ENCODE measurements at regions not wholly inside any gene's neighbourhood (a gene's known extent, or its start where the extent isn't known, plus 50 kb on each side); places are given as distances from the start of the nearest gene placed in this dataset.

- H3K4me1 ChIP-seq: peaks cover 7% of the 10 kb centered on the region
- no peaks in the 10 kb centered on the region for H3K27me3 ChIP-seq
- TF ChIP-seq, protein P1, sequence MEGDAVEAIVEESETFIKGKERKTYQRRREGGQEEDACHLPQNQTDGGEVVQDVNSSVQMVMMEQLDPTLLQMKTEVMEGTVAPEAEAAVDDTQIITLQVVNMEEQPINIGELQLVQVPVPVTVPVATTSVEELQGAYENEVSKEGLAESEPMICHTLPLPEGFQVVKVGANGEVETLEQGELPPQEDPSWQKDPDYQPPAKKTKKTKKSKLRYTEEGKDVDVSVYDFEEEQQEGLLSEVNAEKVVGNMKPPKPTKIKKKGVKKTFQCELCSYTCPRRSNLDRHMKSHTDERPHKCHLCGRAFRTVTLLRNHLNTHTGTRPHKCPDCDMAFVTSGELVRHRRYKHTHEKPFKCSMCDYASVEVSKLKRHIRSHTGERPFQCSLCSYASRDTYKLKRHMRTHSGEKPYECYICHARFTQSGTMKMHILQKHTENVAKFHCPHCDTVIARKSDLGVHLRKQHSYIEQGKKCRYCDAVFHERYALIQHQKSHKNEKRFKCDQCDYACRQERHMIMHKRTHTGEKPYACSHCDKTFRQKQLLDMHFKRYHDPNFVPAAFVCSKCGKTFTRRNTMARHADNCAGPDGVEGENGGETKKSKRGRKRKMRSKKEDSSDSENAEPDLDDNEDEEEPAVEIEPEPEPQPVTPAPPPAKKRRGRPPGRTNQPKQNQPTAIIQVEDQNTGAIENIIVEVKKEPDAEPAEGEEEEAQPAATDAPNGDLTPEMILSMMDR (IDR thresholded peaks at IDR 0.05): no peak
- DNase-seq: no peak
- no peak overlapping the region for H3K4me3 ChIP-seq
- H3K9me3 ChIP-seq: no peaks in the 10 kb centered on the region
- no peak overlapping the region for H3K27ac ChIP-seq
- no peak for ATAC-seq
- intact Hi-C loops (cut with DNase I): no loop called here
- H3K36me3 ChIP-seq: no peaks in the 10 kb centered on the region
Measured at GRCh38 chr10:62503872-62504271, 129.7 kb downstream of the ZNF365 start.

DNA sequence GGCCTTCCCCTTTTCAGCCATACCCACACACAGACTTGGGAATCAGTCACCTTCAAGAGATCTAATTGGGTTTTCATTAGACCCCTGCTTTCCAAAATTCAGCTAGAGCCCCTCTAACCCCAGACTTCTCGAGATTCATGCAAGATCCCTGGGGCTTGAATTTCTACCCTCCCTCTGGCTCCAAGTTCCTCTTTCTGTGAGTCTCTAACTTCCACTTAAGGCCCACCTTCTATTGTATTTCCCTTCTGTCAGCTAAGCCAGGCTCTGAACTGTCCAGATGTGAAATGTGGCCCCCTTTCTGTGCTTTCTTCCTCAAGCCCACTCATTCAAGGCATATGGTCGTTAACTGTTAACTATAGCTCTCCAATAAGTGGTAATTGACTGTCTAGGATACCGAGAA, 132.2 kb downstream of the ZNF365 start:
- no peaks in the 10 kb centered on the region for H3K27me3 ChIP-seq
- H3K4me3 ChIP-seq: no peak overlapping the region
- no peak overlapping the region for H3K27ac ChIP-seq
- no peaks in the 10 kb centered on the region for H3K36me3 ChIP-seq
- ATAC-seq (peak; percentile 54), DNase-seq (no peak)
- H3K9me3 ChIP-seq: no peaks in the 10 kb centered on the region
- peaks cover 7% of the 10 kb centered on the region for H3K4me1 ChIP-seq
- intact Hi-C loops (cut with DNase I): no loop called here
- TF ChIP-seq, protein P1 (IDR thresholded peaks at IDR 0.05): no peak

GRCh38 chr10:62511238-62511637, 137.1 kb downstream of the ZNF365 start:
- intact Hi-C loops (cut with DNase I): no loop called here
- no peaks in the 10 kb centered on the region for H3K27me3 ChIP-seq
- TF ChIP-seq, protein P1 (IDR thresholded peaks at IDR 0.05): no peak
- no peaks in the 10 kb centered on the region for H3K4me1 ChIP-seq
- no peaks in the 10 kb centered on the region for H3K36me3 ChIP-seq
- no peak overlapping the region for H3K27ac ChIP-seq
- no peak overlapping the region for H3K4me3 ChIP-seq
- no peaks in the 10 kb centered on the region for H3K9me3 ChIP-seq
- no peak for ATAC-seq
- DNase-seq: no peak

DNA sequence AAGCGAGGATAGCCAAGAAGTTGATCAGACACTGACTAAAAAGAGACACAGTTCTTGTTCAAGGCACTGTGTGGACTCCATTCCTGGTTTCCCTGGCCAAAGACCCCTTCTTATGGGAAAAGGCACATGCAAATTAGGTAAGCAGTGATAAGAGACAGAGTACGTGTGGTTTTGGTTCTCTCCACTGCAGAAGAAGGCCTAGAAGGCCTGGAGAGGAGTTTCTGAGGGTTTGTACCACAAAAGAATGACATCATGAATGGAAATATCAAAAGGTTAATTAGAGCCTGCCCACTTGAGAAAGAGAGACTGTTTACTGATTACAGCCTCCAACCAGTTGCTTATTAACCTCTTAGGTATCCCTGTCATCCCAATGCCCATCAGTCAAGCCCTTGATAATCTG, 137.5 kb downstream of the ZNF365 start:
- intact Hi-C loops (cut with DNase I): no loop called here
- H3K4me1 ChIP-seq: no peaks in the 10 kb centered on the region
- no peak for ATAC-seq
- H3K9me3 ChIP-seq: no peaks in the 10 kb centered on the region
- no peak overlapping the region for H3K27ac ChIP-seq
- no peaks in the 10 kb centered on the region for H3K27me3 ChIP-seq
- no peaks in the 10 kb centered on the region for H3K36me3 ChIP-seq
- no peak for DNase-seq
- H3K4me3 ChIP-seq: no peak overlapping the region
- TF ChIP-seq, protein P1 (IDR thresholded peaks at IDR 0.05): no peak

GRCh38 chr10:62512732-62513475, 138.7 kb downstream of the ZNF365 start:
- ATAC-seq (no peak), DNase-seq (no peak)
- Histone ChIP-seq H3K36me3 (no peaks in the 10 kb centered on the region), H3K27me3 (no peaks in the 10 kb centered on the region), H3K27ac (no peak overlapping the region), H3K9me3 (no peaks in the 10 kb centered on the region), H3K4me1 (no peaks in the 10 kb centered on the region), H3K4me3 (no peak overlapping the region)
- TF ChIP-seq, protein P1 (IDR thresholded peaks at IDR 0.05): no peak
- intact Hi-C loops (cut with DNase I): no loop called here
